WTC11 (cell line): ENCODE measurements at regions not wholly inside any gene's neighbourhood (a gene's known extent, or its start where the extent isn't known, plus 50 kb on each side); places are given as distances from the start of the nearest gene placed in this dataset.

ENCODE experiments used
- ELF4 ChIP-seq: sonication (generic); formaldehyde crosslinking; IDR thresholded peaks from 2 replicates; pipeline ENCODE4 v1.8.1; 2022; ENCODE audit warnings: low read depth, mild to moderate bottlenecking, moderate library complexity, missing genetic modification reagents
- JUN ChIP-seq: sonication (generic); formaldehyde crosslinking; IDR thresholded peaks from 2 replicates; pipeline ENCODE4 v1.8.0; 2023; ENCODE audit warnings: mild to moderate bottlenecking, missing genetic modification reagents
- KAT7 ChIP-seq: sonication (generic); formaldehyde crosslinking; IDR thresholded peaks from 2 replicates; pipeline ENCODE4 v1.8.1; 2023; ENCODE audit warnings: missing genetic modification reagents, mild to moderate bottlenecking, borderline replicate concordance
- NR1H2 ChIP-seq: sonication (generic); formaldehyde crosslinking; IDR thresholded peaks from 2 replicates; pipeline ENCODE4 v1.9.0; 2021; ENCODE audit warnings: mild to moderate bottlenecking, moderate library complexity, missing genetic modification reagents
- SP1 ChIP-seq: sonication (generic); formaldehyde crosslinking; conservative IDR thresholded peaks from 2 replicates; pipeline ENCODE4 v1.8.1; 2022; ENCODE audit warnings: missing genetic modification reagents
- TEAD4 ChIP-seq: sonication (generic); formaldehyde crosslinking; IDR thresholded peaks from 2 replicates; pipeline ENCODE4 v1.8.0; 2022; ENCODE audit warnings: mild to moderate bottlenecking, missing genetic modification reagents
- ZNF263 ChIP-seq: sonication (generic); formaldehyde crosslinking; IDR thresholded peaks from 2 replicates; pipeline ENCODE4 v1.8.1; 2022; ENCODE audit warnings: low read depth, mild to moderate bottlenecking, moderate library complexity, missing genetic modification reagents
- ZNF396 ChIP-seq: fragments of 250-450 bp; sonication (Bioruptor Pico); IDR thresholded peaks from 2 replicates; pipeline ENCODE4 v1.8.0; 2021; ENCODE audit warnings: mild to moderate bottlenecking, moderate library complexity, borderline replicate concordance
- TF ChIP-seq, protein P1 (sequence below): fragments of 200-600 bp; IDR thresholded peaks from 2 replicates; pipeline ENCODE4 v1.8.0; 2022; ENCODE audit warnings: antibody characterized with exemption
- TF ChIP-seq, protein P2 (sequence below): fragments of 250-450 bp; sonication (Bioruptor Pico); conservative IDR thresholded peaks from 2 replicates; pipeline ENCODE4 v1.9.0; 2021; ENCODE audit warnings: mild to moderate bottlenecking
- TF ChIP-seq, protein P3 (sequence below): sonication (generic); formaldehyde crosslinking; IDR thresholded peaks from 2 replicates; pipeline ENCODE4 v1.8.1; 2022; ENCODE audit warnings: low read depth, missing genetic modification reagents, borderline replicate concordance

DNA sequence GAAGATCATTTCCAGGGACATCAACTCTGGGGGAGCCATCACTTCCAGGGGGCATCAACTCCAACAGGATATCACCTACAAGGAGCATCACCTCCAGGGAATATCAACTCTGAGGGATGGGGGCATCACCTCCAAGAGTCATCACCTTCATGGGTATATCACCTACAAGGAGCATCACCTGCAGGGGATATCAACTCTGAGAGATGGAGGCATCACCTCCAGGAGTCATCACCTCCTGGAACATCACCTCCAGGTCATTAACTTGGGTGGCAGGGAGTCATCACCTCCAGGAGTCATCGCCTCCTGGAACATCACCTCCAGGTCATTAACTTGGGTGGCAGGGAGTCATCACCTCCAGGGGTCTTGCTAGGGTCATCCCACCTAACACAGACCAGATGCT, 167.6 kb downstream of the NDUFA10 start:
- TF ChIP-seq, protein P1, sequence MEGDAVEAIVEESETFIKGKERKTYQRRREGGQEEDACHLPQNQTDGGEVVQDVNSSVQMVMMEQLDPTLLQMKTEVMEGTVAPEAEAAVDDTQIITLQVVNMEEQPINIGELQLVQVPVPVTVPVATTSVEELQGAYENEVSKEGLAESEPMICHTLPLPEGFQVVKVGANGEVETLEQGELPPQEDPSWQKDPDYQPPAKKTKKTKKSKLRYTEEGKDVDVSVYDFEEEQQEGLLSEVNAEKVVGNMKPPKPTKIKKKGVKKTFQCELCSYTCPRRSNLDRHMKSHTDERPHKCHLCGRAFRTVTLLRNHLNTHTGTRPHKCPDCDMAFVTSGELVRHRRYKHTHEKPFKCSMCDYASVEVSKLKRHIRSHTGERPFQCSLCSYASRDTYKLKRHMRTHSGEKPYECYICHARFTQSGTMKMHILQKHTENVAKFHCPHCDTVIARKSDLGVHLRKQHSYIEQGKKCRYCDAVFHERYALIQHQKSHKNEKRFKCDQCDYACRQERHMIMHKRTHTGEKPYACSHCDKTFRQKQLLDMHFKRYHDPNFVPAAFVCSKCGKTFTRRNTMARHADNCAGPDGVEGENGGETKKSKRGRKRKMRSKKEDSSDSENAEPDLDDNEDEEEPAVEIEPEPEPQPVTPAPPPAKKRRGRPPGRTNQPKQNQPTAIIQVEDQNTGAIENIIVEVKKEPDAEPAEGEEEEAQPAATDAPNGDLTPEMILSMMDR: no peak
- TF ChIP-seq SP1: no peak
- no peak for TF ChIP-seq KAT7 (CRISPR knock-in tag)
- TF ChIP-seq, protein P2, sequence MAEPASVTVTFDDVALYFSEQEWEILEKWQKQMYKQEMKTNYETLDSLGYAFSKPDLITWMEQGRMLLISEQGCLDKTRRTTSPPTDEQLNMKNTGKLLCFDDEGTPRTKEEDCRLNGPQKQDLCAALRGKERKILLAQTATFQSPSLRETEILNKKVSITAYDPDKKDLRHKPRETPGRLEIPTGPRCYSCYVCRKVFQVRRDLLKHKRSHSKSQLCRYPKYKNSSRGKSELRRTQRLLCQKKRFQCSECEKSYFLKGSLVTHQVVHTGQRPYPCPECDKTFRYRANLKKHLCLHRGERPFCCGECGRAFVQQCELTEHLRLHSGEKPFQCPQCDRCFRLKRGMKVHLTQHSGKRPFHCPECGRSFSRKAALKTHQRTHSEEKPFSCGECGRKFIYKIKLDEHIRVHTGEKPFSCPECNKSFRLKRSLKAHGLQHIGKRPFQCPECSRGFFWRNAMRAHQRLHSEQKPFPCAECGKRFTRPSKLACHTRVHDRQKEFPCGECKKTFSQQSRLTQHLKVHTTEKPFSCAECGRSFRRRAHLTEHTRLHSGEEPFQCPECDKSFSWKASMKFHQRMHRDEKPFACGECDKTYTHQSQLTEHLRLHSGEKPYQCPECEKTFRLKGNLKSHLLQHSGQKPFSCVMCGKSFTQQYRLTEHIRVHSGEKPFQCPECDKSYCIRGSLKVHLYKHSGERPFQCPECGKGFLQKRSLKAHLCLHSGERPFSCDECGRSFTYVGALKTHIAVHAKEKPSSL: no peak
- no peak for TF ChIP-seq ZNF263
- TF ChIP-seq, protein P3, sequence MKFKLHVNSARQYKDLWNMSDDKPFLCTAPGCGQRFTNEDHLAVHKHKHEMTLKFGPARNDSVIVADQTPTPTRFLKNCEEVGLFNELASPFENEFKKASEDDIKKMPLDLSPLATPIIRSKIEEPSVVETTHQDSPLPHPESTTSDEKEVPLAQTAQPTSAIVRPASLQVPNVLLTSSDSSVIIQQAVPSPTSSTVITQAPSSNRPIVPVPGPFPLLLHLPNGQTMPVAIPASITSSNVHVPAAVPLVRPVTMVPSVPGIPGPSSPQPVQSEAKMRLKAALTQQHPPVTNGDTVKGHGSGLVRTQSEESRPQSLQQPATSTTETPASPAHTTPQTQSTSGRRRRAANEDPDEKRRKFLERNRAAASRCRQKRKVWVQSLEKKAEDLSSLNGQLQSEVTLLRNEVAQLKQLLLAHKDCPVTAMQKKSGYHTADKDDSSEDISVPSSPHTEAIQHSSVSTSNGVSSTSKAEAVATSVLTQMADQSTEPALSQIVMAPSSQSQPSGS (CRISPR knock-in tag): no peak
- no peak for TF ChIP-seq ZNF396 (CRISPR knock-in tag)
- TF ChIP-seq NR1H2: no peak
- no peak for TF ChIP-seq JUN (CRISPR knock-in tag)
- TF ChIP-seq TEAD4 (CRISPR knock-in tag): no peak
- TF ChIP-seq ELF4 (CRISPR knock-in tag): no peak
